Kidney (tissue), 13 donors: ENCODE measurements at regions not wholly inside any gene's neighbourhood (a gene's known extent, or its start where the extent isn't known, plus 50 kb on each side); places are given as distances from the start of the nearest gene placed in this dataset.
"Not testable (repeated sequence)": the region's sequence is repeated elsewhere in the genome, so short reads cannot be mapped to it uniquely, and the experiment has no call there.

ENCODE experiments used
- DNase-seq, 5 donors: peaks; one replicate each; pipeline ENCODE4 v3.0.0-alpha.2; 2013 to 2020
- FAIRE-seq: peaks from 2 replicates; lab custom pipeline; 2012; peaks lifted over from hg19 to GRCh38; lab: Jason Lieb, UNC
- H3K27ac ChIP-seq, 2 donors: one replicate each; pipeline ENCODE4 v1.7.0; 2013; ENCODE audit warnings: low read depth in 2 of 2, low read length in 2 of 2, inconsistent platforms in 1 of 2
- H3K27me3 ChIP-seq: one replicate; pipeline ENCODE4 v1.7.1; 2013; ENCODE audit warnings: low read length, inconsistent platforms; ENCODE audit not compliant: control insufficient read depth, insufficient read depth
- H3K36me3 ChIP-seq, 3 donors: one replicate each; pipeline versions ENCODE4 v1.7.0 to v1.7.1; 2013; ENCODE audit warnings: low read length in 3 of 3, control low read depth in 1 of 3, inconsistent platforms in 1 of 3; ENCODE audit not compliant: insufficient read depth in 3 of 3, control insufficient read depth in 2 of 3
- H3K4me1 ChIP-seq, 3 donors: one replicate each; pipeline versions ENCODE4 v1.7.0 to v1.7.1; 2013; ENCODE audit warnings: low read length in 3 of 3, inconsistent platforms in 1 of 3, low read depth in 1 of 3; ENCODE audit not compliant: control insufficient read depth in 2 of 3, insufficient read depth in 2 of 3
- H3K4me3 ChIP-seq, 3 donors: one replicate each; pipeline versions ENCODE4 v1.7.0 to v1.8.1; 2013; ENCODE audit warnings: low read length in 3 of 3, control low read depth in 1 of 3, inconsistent platforms in 1 of 3
- H3K9ac ChIP-seq, 3 donors: one replicate each; pipeline versions ENCODE4 v1.7.0 to v1.7.1; 2013; ENCODE audit warnings: low read length in 3 of 3, control low read depth in 1 of 3, inconsistent platforms in 1 of 3
- H3K9me3 ChIP-seq, 3 donors: one replicate each; pipeline versions ENCODE4 v1.7.0 to v1.7.1; 2013; ENCODE audit warnings: low read length in 3 of 3, control low read depth in 1 of 3, inconsistent platforms in 1 of 3; ENCODE audit not compliant: control insufficient read depth in 2 of 3, insufficient read depth in 1 of 3
- intact Hi-C: fragments of 100-400 bp; cut with DNase I; formaldehyde crosslinking; loops from one replicate; pipeline ENCODE4 v1.11.1; 2022
- TF ChIP-seq, protein P1 (sequence below): IDR thresholded peaks from 3 replicates; pipeline ENCODE4 v1.5.1; 2012; ENCODE audit warnings: mild to moderate bottlenecking, moderate library complexity, borderline replicate concordance; ENCODE audit not compliant: insufficient read depth; ENCODE audit errors: extremely low read depth
- donor health status: control.
- donor health status: control.
- donor health status: control.
- donor health status: control.
- donor health status: control.
- donor health status: DM: yes; HTN: yes; CAD: no.
- donor health status: Normal renal cell carcinoma (clear cell type).

DNA sequence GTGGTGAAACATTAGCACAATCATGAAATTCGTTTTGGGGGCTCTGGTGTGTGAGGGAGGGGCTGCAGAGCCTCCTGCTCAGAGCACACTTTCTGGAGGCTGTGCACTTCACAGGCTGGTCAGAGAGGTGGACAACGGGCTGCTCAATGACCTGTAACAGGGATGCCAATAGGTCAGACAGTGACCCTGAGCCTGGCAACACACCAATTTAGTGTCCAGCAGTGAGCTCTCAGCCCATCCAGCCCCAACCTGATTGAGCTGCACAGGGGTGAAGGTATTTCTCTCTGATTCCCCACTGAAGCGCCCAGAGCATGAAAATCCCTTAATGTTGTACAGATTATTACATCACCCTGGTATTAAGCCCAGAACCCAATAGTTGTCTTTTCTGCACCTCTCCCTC, 191.3 kb upstream of the ZNF32 start:
- Histone ChIP-seq H3K27me3 (no peaks in the 10 kb centered on the region), H3K27ac (no peak overlapping the region), H3K4me3 (no peak overlapping the region), H3K4me1 (no peaks in the 10 kb centered on the region), H3K9ac (no peak overlapping the region), H3K36me3 (no peaks in the 10 kb centered on the region), H3K9me3 (no peaks in the 10 kb centered on the region)
- intact Hi-C loops: no loop called here
- TF ChIP-seq, protein P1, sequence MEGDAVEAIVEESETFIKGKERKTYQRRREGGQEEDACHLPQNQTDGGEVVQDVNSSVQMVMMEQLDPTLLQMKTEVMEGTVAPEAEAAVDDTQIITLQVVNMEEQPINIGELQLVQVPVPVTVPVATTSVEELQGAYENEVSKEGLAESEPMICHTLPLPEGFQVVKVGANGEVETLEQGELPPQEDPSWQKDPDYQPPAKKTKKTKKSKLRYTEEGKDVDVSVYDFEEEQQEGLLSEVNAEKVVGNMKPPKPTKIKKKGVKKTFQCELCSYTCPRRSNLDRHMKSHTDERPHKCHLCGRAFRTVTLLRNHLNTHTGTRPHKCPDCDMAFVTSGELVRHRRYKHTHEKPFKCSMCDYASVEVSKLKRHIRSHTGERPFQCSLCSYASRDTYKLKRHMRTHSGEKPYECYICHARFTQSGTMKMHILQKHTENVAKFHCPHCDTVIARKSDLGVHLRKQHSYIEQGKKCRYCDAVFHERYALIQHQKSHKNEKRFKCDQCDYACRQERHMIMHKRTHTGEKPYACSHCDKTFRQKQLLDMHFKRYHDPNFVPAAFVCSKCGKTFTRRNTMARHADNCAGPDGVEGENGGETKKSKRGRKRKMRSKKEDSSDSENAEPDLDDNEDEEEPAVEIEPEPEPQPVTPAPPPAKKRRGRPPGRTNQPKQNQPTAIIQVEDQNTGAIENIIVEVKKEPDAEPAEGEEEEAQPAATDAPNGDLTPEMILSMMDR: no peak
- FAIRE-seq: no peak
- DNase-seq: no peak

DNA sequence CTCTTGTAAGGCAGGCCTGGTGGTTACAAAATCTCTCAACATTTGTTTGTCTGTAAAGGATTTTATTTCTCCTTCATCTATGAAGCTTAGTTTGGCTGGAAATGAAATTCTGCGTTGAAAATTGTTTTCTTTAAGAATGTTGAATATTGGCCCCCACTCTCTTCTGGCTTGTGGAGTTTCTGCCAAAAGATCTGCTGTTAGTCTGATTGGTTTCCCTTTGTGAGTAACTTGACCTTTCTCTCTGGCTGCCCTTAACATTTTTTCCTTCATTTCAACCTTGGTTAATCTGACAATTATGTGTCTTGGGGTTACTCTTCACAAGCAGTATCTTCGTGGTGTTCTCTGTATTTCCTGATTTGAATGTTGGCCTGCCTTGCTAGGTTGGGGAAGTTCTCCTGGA, 186.1 kb upstream of the ZNF32 start:
- FAIRE-seq, intact Hi-C loops, H3K9me3 ChIP-seq, H3K36me3 ChIP-seq, H3K4me3 ChIP-seq, H3K9ac ChIP-seq, H3K27me3 ChIP-seq, DNase-seq, H3K4me1 ChIP-seq, H3K27ac ChIP-seq: not testable (repeated sequence)

DNA sequence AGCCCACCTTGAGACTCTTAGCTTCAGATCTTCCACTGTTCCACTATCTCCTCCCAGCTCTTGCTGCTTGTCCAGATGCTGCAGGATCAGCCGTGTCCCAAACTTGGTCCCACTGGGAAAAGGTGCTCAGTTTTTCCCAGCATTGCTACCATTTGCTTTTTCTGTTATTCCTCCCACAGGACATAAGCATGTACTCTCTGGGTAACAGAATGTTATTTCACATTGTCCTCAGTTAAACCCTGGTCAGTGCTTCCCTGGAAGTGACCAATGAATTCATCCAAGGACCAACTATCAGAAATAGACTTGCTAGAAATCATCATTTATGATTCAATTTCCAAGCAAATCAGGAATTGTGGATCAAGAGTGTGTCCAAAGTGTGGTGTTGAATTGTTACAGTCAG, 179.2 kb upstream of the ZNF32 start:
- H3K27ac ChIP-seq: no peak overlapping the region
- DNase-seq (no peak), FAIRE-seq (no peak)
- no peaks in the 10 kb centered on the region for H3K9me3 ChIP-seq
- no peaks in the 10 kb centered on the region for H3K4me1 ChIP-seq
- TF ChIP-seq, protein P1: no peak
- no peak overlapping the region for H3K4me3 ChIP-seq
- no peak overlapping the region for H3K9ac ChIP-seq
- intact Hi-C loops: no loop called here
- H3K36me3 ChIP-seq: no peaks in the 10 kb centered on the region
- no peaks in the 10 kb centered on the region for H3K27me3 ChIP-seq

DNA sequence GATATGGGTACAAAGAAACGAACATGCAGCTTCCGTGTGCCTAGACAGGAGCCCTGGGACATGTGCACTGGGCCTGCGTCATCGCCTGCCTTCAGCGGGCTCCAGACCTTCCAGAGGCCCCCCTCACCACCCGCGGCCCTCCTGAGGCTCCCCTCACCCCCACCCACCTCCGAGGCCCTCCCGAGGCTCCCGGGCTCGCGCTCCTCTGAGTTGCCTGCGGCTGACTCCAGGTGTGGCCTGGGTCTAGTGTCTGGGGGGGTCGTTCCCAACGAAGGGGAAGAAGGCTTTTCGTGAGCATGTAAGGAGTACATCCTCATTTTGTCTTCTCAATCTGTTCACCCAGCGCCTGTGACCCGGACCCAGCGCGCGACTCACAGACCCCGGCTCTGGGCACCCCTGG, 177.3 kb upstream of the ZNF32 start:
- Histone ChIP-seq H3K27ac (no peak overlapping the region), H3K4me3 (no peak overlapping the region), H3K4me1 (no peaks in the 10 kb centered on the region), H3K27me3 (no peaks in the 10 kb centered on the region), H3K36me3 (no peaks in the 10 kb centered on the region), H3K9me3 (no peaks in the 10 kb centered on the region), H3K9ac (no peak overlapping the region)
- TF ChIP-seq, protein P1: no peak
- peak in 1 of 5 donors; percentile 76 for DNase-seq
- intact Hi-C loops: no loop called here
- no peak for FAIRE-seq
